Retinal pigment epithelial cell (primary cell): ENCODE measurements at regions not wholly inside any gene's neighbourhood (a gene's known extent, or its start where the extent isn't known, plus 50 kb on each side); places are given as distances from the start of the nearest gene placed in this dataset.

ENCODE experiments used
- DNase-seq: peaks from one replicate; pipeline ENCODE4 v3.0.0-alpha.2; 2010; ENCODE audit warnings: low read depth
- H3K4me3 ChIP-seq: 2 replicates; pipeline ENCODE4 v1.5.1; 2011; ENCODE audit warnings: mild to moderate bottlenecking, low read length, control low read depth, moderate library complexity
- CTCF ChIP-seq: conservative IDR thresholded peaks from 2 replicates; pipeline ENCODE4 v1.5.1; 2011; ENCODE audit warnings: low read depth, low read length, control low read depth, inconsistent platforms

DNA sequence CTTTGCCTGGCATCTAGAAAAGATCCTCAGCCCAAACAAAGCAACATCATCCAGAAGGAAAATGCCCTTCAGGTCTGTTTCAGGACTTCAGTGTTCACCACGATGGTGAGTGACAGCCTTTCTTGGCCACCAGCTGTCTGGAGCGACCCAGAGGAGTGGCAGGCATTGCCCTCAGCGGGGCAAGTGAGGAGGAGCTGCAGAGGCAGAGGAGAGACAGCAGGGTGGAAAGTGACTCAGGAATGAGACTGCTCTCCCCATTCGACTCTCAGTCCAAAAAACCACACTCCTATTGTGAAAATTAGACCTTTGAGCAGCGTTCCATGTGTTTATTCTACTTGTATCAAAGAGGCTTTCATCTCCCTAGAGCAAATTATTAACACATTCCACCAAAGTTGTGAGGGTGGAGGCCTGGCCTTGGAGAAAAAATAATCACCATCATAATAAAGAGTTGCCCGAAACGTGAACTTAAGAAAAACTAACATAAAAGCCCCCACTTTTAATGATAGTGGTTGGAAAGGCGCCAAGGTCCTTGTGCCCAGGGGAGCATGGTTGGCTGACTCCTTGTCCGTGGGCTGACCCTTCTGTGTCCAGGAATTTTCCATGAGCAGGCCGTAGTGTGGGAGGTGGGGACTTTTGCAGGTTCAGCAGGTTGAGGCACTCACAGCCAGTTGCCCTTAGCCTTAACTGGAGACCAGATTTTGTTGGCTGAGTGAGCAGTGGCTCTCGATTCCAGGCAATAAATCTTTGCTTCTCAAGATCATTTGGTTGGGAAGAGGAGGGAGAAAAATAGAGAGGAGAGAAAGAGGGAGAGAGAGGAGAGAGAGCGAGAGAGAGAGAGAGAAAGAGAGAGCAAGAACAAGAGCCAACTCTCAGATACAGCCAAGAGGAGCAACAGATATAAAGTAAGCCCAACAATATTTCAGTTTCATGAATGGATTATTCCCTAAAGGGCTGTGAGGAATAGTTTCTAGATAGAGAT, 125.9 kb upstream of the ANKRD55 start:
- H3K4me3 ChIP-seq: no peak overlapping the region
- TF ChIP-seq CTCF: no peak
- no peak for DNase-seq

GRCh38 chr5:56358046-56358445, 124.9 kb upstream of the ANKRD55 start:
- no peak overlapping the region for H3K4me3 ChIP-seq
- no peak for DNase-seq
- no peak for TF ChIP-seq CTCF

DNA sequence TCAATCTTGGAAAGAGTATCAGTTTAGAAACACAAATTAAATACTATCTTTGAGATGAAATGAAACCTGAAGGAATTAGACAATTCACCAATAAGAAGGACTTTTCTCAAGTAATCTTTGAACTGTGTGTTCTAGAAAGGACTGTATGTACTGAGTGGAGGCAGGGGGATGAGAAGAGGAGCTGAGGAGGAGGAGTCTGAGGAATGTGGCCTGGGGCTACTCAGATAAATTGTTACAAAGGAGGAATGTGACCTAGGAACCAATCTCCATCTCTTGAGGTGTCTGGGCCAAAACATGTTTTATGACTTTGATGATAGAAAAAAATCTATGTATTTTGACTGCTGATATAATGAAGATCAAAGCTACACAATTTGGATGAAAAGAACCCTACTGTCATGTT, 124.3 kb upstream of the ANKRD55 start:
- TF ChIP-seq CTCF: no peak
- no peak for DNase-seq
- no peak overlapping the region for H3K4me3 ChIP-seq

- TF ChIP-seq CTCF: no peak
- DNase-seq: no peak
- H3K4me3 ChIP-seq: no peak overlapping the region
These were observed 123.7 kb upstream of the ANKRD55 start for GRCh38 chr5:56356836-56357160.

DNA sequence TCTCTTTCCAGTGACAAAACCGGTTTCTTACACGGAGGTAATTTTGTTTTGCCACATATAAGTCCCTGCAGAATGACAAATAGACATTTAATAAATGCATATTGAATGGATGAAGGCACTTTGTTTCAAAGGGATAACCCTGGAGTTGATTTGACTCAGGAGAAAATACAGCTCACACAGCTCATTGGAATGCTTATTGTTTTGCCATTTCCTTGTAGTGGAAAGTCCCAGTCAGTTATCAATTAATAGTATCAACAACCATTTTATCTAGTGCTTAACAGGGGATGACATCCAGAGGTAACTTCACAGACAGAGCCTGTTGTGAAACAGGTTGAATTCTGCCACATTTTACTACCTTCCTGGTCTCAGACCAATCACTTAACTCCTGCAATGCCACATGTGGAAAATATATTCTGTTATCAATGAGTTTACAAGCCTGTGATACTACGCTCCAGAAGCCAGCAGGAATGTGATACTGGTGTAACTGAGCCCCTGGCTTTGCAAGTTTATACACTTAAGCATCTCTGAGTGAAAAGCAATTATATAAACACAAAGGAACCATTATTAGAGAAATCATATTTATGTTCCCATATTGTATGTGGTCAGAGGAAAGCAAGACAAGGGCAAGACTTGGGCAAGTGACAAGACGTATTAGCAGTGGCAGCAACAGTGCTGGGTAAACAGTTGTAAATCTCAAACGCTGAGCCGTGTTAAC, 123.1 kb upstream of the ANKRD55 start:
- peak; percentile 41 for DNase-seq
- H3K4me3 ChIP-seq: no peak overlapping the region
- no peak for TF ChIP-seq CTCF

GRCh38 chr5:56354836-56355235, 121.7 kb upstream of the ANKRD55 start:
- no peak overlapping the region for H3K4me3 ChIP-seq
- no peak for TF ChIP-seq CTCF
- no peak for DNase-seq
